ENCODE measurements at regions not wholly inside any gene's neighbourhood (a gene's known extent, or its start where the extent isn't known, plus 50 kb on each side); places are given as distances from the start of the nearest gene placed in this dataset.

DNA sequence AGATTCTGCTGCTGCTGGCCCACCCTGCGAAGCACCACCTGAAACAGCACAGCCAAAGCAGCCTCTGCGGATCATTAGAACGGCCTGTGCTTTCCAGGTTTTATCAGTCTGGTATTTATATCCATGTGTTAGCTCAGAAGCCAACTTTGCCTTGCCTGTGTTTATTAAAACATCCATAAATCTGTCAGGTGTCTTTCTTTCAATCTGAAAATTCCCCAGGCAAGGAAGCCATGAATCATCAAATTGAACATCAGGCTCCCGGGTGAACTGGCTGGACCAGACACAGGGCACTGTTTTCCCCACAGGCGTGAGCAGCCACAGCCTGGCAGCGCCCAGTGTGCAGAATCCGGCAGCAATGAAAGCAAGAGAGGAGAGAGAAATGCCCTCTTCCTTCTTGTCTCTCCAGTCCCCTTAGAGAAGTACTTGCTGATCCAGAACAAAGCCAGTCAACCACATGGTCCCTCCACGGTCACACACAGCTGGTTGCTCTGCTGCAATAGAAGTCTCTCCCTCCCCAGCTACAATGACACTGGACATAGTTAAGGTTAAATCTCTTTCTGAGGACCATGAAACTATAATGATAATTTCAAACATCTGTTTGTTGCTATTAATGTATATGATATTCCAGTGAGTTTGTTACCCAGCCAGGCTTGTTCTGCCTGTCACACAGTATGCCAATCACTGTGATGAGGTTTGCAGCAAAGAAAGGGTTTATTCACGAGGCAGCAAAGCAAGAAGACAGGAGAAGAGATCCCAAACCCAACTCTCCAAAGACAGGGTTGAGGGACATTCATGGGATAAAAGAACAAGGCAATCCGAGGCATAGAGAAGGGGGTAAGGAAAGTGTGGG lies 212.1 kb upstream of the FMN2 start:
- ChIA-PET POLR2A (ENCODE audit: partially characterized antibody) (no interaction called here), CTCF (ENCODE audit: partially characterized antibody) (interaction anchor here (1.0 to 1.3 kb wide), 4 partner anchors 10 to 18 kb away, joined by 3 to 4 read pairs (median 3); no protein-coding TSS in a partner anchor)
- H3K18ac ChIP-seq (ENCODE audit: extremely low read depth, low read length) = no peak overlapping the region
- no peak overlapping the region for H3K23ac ChIP-seq (ENCODE audit: insufficient read length)
- no peak overlapping the region for H2BK15ac ChIP-seq (ENCODE audit: low read length)
- H3K4me2 ChIP-seq (ENCODE audit: insufficient read depth in 1 of 2, low read depth in 2 of 2, low read length in 2 of 2) = no peak overlapping the region
- no peak overlapping the region for H2BK12ac ChIP-seq (ENCODE audit: low read depth, low read length)
- H4K20me1 ChIP-seq (replicated peaks in 1 of 2; ENCODE audit: control insufficient read depth in 1 of 2, insufficient read depth in 2 of 2, low read length in 2 of 2) = no peaks in the 10 kb centered on the region
- H4K8ac ChIP-seq (ENCODE audit: extremely low read depth, insufficient read depth, low read length) = no peak overlapping the region
- no peak overlapping the region for H2AK5ac ChIP-seq (ENCODE audit: low read depth, low read length)
- H3K4ac ChIP-seq (replicated peaks; ENCODE audit: insufficient read length, low read depth, low read length) = no peak overlapping the region
- no peak overlapping the region for H2BK20ac ChIP-seq (ENCODE audit: low read length)
- no peak overlapping the region; a peak in 1 of 8 replicates for H3K4me3 ChIP-seq (ENCODE audit: extremely low read depth in 1 of 4, insufficient read depth in 2 of 4, low read depth in 3 of 4, low read length in 4 of 4)
- WGBS, 2 experiments (ENCODE audit: extremely low coverage in 1 of 2, insufficient coverage in 1 of 2, insufficient read length in 1 of 2, insufficient replicate concordance in 2 of 2, low coverage in 1 of 2, low lambda C conversion rate in 2 of 2, missing lambda C conversion rate in 1 of 2) = 89% methylated on average over 10 of the region's 10 CpGs; no CpG with 5 or more reads in 1 of the 2 experiments
- TF ChIP-seq PHF8 (conservative IDR thresholded peaks at IDR 0.05; ENCODE audit: low read depth, low read length) (no peak), SP2 (IDR thresholded peaks at IDR 0.05; ENCODE audit: low read length) (no peak)
- no peak overlapping the region for H4K5ac ChIP-seq (ENCODE audit: insufficient read length, low read depth, low read length)
- H3K23me2 ChIP-seq (ENCODE audit: low read depth, low read length) = no peaks in the 10 kb centered on the region
- H3K27ac ChIP-seq (ENCODE audit: low read depth, low read length) = no peak overlapping the region
- no peak overlapping the region for H2BK120ac ChIP-seq (replicated peaks; ENCODE audit: low read depth, low read length)
- no peak overlapping the region for H3K9ac ChIP-seq (replicated peaks in 1 of 4; ENCODE audit: extremely low read depth in 1 of 4, low read depth in 3 of 4, low read length in 3 of 4)
- H3K4me1 ChIP-seq (replicated peaks in 1 of 4; ENCODE audit: control insufficient read depth in 3 of 4, insufficient read depth in 4 of 4, low read length in 3 of 4) = no peaks in the 10 kb centered on the region
- DNase-seq (ENCODE audit: low read depth in 1 of 2, low spot score in 2 of 2) (peak in 1 of 2 experiments; percentile 16), FAIRE-seq (no peak)
- H3K79me2 ChIP-seq (ENCODE audit: control insufficient read depth in 1 of 2, insufficient read depth in 2 of 2, low read length in 2 of 2) = no peaks in the 10 kb centered on the region
- H4K91ac ChIP-seq (replicated peaks; ENCODE audit: insufficient read length, low read length) = no peak overlapping the region
- no peak overlapping the region for H3K14ac ChIP-seq (ENCODE audit: insufficient read length)
- H3K9me3 ChIP-seq (ENCODE audit: insufficient read depth in 2 of 2, low read depth in 1 of 2, low read length in 1 of 2) = no peaks in the 10 kb centered on the region
- no peaks in the 10 kb centered on the region for H3K36me3 ChIP-seq (ENCODE audit: control insufficient read depth in 2 of 4, insufficient read depth in 4 of 4, low read length in 3 of 4)
- no peak overlapping the region for H3K56ac ChIP-seq (replicated peaks; ENCODE audit: insufficient read length, low read depth, low read length)
- H2BK5ac ChIP-seq (ENCODE audit: low read depth, low read length) = no peak overlapping the region
- H3K27me3 ChIP-seq (replicated peaks in 1 of 4; ENCODE audit: control insufficient read depth in 3 of 4, extremely low read depth in 1 of 4, insufficient read depth in 3 of 4, low read length in 3 of 4) = no peaks in the 10 kb centered on the region
- no peak overlapping the region for H2AFZ ChIP-seq (ENCODE audit: low read length)
- no peaks in the 10 kb centered on the region for H3K79me1 ChIP-seq (ENCODE audit: low read depth, low read length)

Data from H1 (cell line).